ENCODE measurements at regions not wholly inside any gene's neighbourhood (a gene's known extent, or its start where the extent isn't known, plus 50 kb on each side); places are given as distances from the start of the nearest gene placed in this dataset.

- TF ChIP-seq, protein P1, sequence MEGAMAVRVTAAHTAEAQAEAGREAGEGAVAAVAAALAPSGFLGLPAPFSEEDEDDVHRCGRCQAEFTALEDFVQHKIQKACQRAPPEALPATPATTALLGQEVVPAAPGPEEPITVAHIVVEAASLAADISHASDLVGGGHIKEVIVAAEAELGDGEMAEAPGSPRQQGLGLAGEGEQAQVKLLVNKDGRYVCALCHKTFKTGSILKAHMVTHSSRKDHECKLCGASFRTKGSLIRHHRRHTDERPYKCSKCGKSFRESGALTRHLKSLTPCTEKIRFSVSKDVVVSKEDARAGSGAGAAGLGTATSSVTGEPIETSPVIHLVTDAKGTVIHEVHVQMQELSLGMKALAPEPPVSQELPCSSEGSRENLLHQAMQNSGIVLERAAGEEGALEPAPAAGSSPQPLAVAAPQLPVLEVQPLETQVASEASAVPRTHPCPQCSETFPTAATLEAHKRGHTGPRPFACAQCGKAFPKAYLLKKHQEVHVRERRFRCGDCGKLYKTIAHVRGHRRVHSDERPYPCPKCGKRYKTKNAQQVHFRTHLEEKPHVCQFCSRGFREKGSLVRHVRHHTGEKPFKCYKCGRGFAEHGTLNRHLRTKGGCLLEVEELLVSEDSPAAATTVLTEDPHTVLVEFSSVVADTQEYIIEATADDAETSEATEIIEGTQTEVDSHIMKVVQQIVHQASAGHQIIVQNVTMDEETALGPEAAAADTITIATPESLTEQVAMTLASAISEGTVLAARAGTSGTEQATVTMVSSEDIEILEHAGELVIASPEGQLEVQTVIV (CRISPR knock-in tag; IDR thresholded peaks at IDR 0.05; ENCODE audit: borderline replicate concordance): no peak
- TF ChIP-seq NFIC (IDR thresholded peaks at IDR 0.05): no peak
- TF ChIP-seq NFRKB (IDR thresholded peaks at IDR 0.05; ENCODE audit: low read depth): no peak
- no peak for TF ChIP-seq ZNF274 (IDR thresholded peaks at IDR 0.05; ENCODE audit: borderline replicate concordance, low read depth, low read length)
- TF ChIP-seq JUN (IDR thresholded peaks at IDR 0.05; ENCODE audit: borderline replicate concordance, low read depth, low read length): no peak
- TF ChIP-seq JUN (CRISPR knock-in tag; IDR thresholded peaks at IDR 0.05; ENCODE audit: borderline replicate concordance): no peak
- no peak for TF ChIP-seq GTF2F1 (IDR thresholded peaks at IDR 0.05; ENCODE audit: low read depth, low read length)
- TF ChIP-seq ZNF3 (CRISPR knock-in tag; IDR thresholded peaks at IDR 0.05): no peak
- TF ChIP-seq FOSL1 (tag; conservative IDR thresholded peaks at IDR 0.05): no peak
These were observed 333.9 kb upstream of the C11orf87 start for GRCh38 chr11:109088086-109088485.
